ENCODE measurements at regions not wholly inside any gene's neighbourhood (a gene's known extent, or its start where the extent isn't known, plus 50 kb on each side); places are given as distances from the start of the nearest gene placed in this dataset.
"Not testable (repeated sequence)": the region's sequence is repeated elsewhere in the genome, so short reads cannot be mapped to it uniquely, and the experiment has no call there.

DNA sequence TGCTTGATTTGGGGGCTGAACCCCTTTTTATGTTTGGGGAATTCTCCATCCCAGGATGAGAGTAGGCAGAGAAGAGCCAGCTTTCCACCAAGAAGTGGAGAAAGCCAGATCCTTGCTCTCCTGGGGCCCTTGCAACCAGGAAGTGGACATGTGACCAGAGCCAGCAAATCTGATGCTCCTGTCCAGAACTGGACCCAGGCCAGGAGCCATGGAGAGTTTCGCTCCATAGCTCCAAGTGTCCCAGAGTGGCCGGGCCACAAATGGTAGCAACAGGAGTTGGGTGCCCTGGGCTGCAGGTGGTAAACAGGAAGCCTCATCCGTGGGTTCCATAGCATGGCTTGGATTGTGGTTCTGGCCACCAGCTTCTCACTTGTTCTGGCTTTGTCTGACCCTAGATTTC is 93.9 kb upstream of the CD82 start:
- Histone ChIP-seq H3K4me1 (ENCODE audit: control insufficient read depth in 1 of 2, extremely low read depth in 1 of 2, insufficient read depth in 2 of 2, low read length in 2 of 2) (no peaks in the 10 kb centered on the region), H3K27me3 (replicated peaks in 1 of 2; ENCODE audit: control insufficient read depth in 2 of 2, extremely low read depth in 1 of 2, insufficient read depth in 2 of 2, low read length in 1 of 2) (peaks cover 2 to 54% of the 10 kb centered on the region in 2 experiments), H3K4me3 (ENCODE audit: control insufficient read depth in 1 of 2, extremely low read depth in 1 of 2, low read length in 1 of 2) (no peak overlapping the region), H3K9me3 (no peaks in the 10 kb centered on the region), H3K27ac (ENCODE audit: low read length) (no peak overlapping the region), H3K36me3 (ENCODE audit: control insufficient read depth in 2 of 2, extremely low read depth in 1 of 2, insufficient read depth in 1 of 2, low read length in 1 of 2) (no peaks in the 10 kb centered on the region)
- DNase-seq (no peak), ATAC-seq (replicated peaks in 1 of 4) (no peak)
- Mint-ChIP-seq H3K4me3 (no peak overlapping the region), H3K36me3 (no peaks in the 10 kb centered on the region), H3K27me3 (peaks cover 37 to 50% of the 10 kb centered on the region in 2 donors), H3K27ac (no peak overlapping the region), H3K9me3 (no peaks in the 10 kb centered on the region), H3K4me1 (no peaks in the 10 kb centered on the region)
- WGBS (ENCODE audit: insufficient coverage), result 53% methylated on average over 3 of the region's 3 CpGs
- ChIA-PET CTCF (no interaction called here), POLR2A (no interaction called here)

DNA sequence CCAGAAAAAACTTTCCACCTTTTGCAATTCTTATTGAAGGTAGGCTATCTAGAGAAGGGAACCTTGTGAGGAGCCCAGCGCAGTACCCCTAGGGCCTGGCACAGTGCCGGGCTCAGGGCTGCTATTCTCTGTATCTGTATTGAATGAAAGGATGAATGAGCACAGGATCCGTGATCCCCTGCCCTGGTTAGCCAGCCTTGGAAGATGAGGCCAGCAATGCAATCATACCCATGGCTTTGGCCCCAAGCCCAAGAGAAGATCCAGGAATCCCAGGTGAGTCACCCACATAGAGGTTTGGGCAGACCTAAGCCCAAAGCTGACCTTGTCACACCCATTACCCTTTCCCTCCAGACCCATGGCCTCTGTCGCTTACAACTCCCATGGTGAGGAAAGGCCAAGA is 92.5 kb upstream of the CD82 start:
- no peaks in the 10 kb centered on the region for H3K9me3 Mint-ChIP-seq
- DNase-seq, result no peak
- ATAC-seq (replicated peaks in 1 of 4), result no peak
- Histone ChIP-seq H3K4me1 (ENCODE audit: control insufficient read depth in 1 of 2, extremely low read depth in 1 of 2, insufficient read depth in 2 of 2, low read length in 2 of 2) (no peaks in the 10 kb centered on the region), H3K27me3 (replicated peaks in 1 of 2; ENCODE audit: control insufficient read depth in 2 of 2, extremely low read depth in 1 of 2, insufficient read depth in 2 of 2, low read length in 1 of 2) (peaks cover 2 to 44% of the 10 kb centered on the region in 2 experiments), H3K27ac (ENCODE audit: low read length) (no peak overlapping the region), H3K4me3 (ENCODE audit: control insufficient read depth in 1 of 2, extremely low read depth in 1 of 2, low read length in 1 of 2) (no peak overlapping the region), H3K9me3 (no peaks in the 10 kb centered on the region), H3K36me3 (ENCODE audit: control insufficient read depth in 2 of 2, extremely low read depth in 1 of 2, insufficient read depth in 1 of 2, low read length in 1 of 2) (no peaks in the 10 kb centered on the region)
- H3K4me3 Mint-ChIP-seq, result no peak overlapping the region
- H3K4me1 Mint-ChIP-seq, result no peaks in the 10 kb centered on the region
- H3K36me3 Mint-ChIP-seq, result no peaks in the 10 kb centered on the region
- 54% methylated on average over 3 of the region's 4 CpGs for WGBS (ENCODE audit: insufficient coverage)
- peaks cover 39 to 51% of the 10 kb centered on the region in 2 donors for H3K27me3 Mint-ChIP-seq
- ChIA-PET CTCF (no interaction called here), POLR2A (no interaction called here)
- no peak overlapping the region for H3K27ac Mint-ChIP-seq

DNA sequence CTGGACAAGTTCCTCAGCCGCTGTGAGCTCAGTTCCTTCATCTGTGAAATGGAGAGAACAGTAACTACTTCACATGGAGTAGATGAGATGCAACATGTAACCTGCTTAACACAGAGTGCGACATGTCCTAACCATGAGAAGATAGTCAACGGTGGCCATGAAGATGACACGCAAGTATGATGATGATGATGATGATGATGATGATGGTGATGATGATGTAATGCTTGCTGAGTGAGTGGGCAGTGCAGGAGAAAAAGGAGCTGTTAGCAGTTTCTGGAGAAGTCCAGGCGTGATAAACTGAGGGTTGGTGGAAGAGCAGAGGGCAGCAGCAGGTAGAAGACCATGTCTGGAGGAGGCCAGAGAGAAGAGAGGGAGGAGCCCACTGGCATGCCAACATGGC is 90.8 kb upstream of the CD82 start:
- DNase-seq (no peak), ATAC-seq (replicated peaks in 1 of 4) (no peak)
- ChIA-PET POLR2A (no interaction called here), CTCF (no interaction called here)
- Mint-ChIP-seq H3K4me1 (no peaks in the 10 kb centered on the region), H3K27me3 (peaks cover 38 to 45% of the 10 kb centered on the region in 2 donors), H3K4me3 (no peak overlapping the region), H3K36me3 (no peaks in the 10 kb centered on the region), H3K9me3 (no peaks in the 10 kb centered on the region), H3K27ac (no peak overlapping the region)
- peaks cover 2 to 39% of the 10 kb centered on the region in 2 experiments for H3K27me3 ChIP-seq (replicated peaks in 1 of 2; ENCODE audit: control insufficient read depth in 2 of 2, extremely low read depth in 1 of 2, insufficient read depth in 2 of 2, low read length in 1 of 2)
- no peaks in the 10 kb centered on the region for H3K4me1 ChIP-seq (ENCODE audit: control insufficient read depth in 1 of 2, extremely low read depth in 1 of 2, insufficient read depth in 2 of 2, low read length in 2 of 2)
- H3K4me3 ChIP-seq (ENCODE audit: control insufficient read depth in 1 of 2, extremely low read depth in 1 of 2, low read length in 1 of 2), result no peak overlapping the region
- H3K9me3 ChIP-seq, result no peaks in the 10 kb centered on the region
- no peaks in the 10 kb centered on the region for H3K36me3 ChIP-seq (ENCODE audit: control insufficient read depth in 2 of 2, extremely low read depth in 1 of 2, insufficient read depth in 1 of 2, low read length in 1 of 2)
- no peak overlapping the region for H3K27ac ChIP-seq (ENCODE audit: low read length)
- 91% methylated on average over 5 of the region's 5 CpGs for WGBS (ENCODE audit: insufficient coverage)

DNA sequence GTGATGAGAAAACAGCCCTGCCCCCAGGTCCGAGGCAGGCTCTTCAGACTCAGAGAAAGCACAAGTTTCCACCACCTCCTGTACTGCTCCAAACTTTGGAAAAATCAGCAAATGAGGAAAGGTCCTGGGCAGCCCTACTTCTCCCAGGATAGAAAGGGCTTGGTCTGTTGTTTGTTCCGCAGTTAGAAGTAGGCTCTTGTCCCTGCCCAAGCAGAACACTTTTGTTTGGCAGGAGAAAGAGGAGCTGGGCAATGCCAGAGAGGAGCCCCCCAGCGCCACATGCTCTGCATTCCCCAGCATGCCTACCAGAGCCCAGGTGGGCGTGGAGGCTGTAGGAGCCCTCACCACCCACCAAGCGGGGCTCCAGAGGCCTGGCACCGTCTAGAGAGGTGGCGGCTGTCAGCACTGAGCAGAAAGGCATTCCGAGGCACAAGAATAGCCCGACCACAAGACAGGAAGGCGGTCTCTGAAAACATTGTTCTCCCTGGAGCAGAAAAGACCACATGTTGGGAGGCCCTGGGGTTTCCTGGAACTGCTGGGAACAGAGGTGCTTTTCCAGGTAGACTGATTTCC is 90.3 kb upstream of the CD82 start:
- Mint-ChIP-seq H3K36me3 (no peaks in the 10 kb centered on the region), H3K4me3 (no peak overlapping the region), H3K27me3 (peaks cover 33 to 40% of the 10 kb centered on the region in 2 donors), H3K4me1 (no peaks in the 10 kb centered on the region), H3K27ac (no peak overlapping the region), H3K9me3 (no peaks in the 10 kb centered on the region)
- DNase-seq (no peak), ATAC-seq (replicated peaks in 1 of 4) (no peak)
- Histone ChIP-seq H3K36me3 (ENCODE audit: control insufficient read depth in 2 of 2, extremely low read depth in 1 of 2, insufficient read depth in 1 of 2, low read length in 1 of 2) (no peaks in the 10 kb centered on the region), H3K27me3 (replicated peaks in 1 of 2; ENCODE audit: control insufficient read depth in 2 of 2, extremely low read depth in 1 of 2, insufficient read depth in 2 of 2, low read length in 1 of 2) (peaks cover 2 to 36% of the 10 kb centered on the region in 2 experiments), H3K4me1 (ENCODE audit: control insufficient read depth in 1 of 2, extremely low read depth in 1 of 2, insufficient read depth in 2 of 2, low read length in 2 of 2) (no peaks in the 10 kb centered on the region), H3K9me3 (no peaks in the 10 kb centered on the region), H3K27ac (ENCODE audit: low read length) (no peak overlapping the region), H3K4me3 (ENCODE audit: control insufficient read depth in 1 of 2, extremely low read depth in 1 of 2, low read length in 1 of 2) (no peak overlapping the region)
- WGBS (ENCODE audit: insufficient coverage), result 2% methylated on average over 6 of the region's 10 CpGs
- CTCF ChIA-PET, result no interaction called here
- POLR2A ChIA-PET, result no interaction called here

DNA sequence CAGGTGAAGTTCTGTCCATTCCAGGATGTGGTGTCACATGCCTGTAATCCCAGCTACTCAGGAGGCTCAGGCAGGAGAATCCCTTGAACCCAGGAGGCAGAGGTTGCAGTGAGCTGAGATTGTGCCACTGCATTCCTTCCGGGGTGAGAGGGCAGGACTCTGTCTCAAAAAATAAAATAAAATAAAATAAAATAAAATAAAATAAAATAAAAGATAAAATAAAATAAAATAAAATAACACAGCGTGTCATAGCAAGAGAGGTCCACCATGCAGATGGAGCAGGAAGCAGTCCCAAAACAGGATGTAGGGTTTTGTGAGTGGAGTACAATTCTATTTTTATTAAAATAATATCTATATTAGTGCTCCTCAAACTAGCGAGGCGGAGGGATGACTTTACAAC is 83.1 kb upstream of the CD82 start:
- H3K27me3 Mint-ChIP-seq; CTCF ChIA-PET; ATAC-seq (replicated peaks in 1 of 4); DNase-seq; H3K4me1 Mint-ChIP-seq; H3K4me3 ChIP-seq (ENCODE audit: control insufficient read depth in 1 of 2, extremely low read depth in 1 of 2, low read length in 1 of 2); H3K9me3 ChIP-seq; H3K36me3 Mint-ChIP-seq; H3K4me1 ChIP-seq (ENCODE audit: control insufficient read depth in 1 of 2, extremely low read depth in 1 of 2, insufficient read depth in 2 of 2, low read length in 2 of 2); H3K27ac ChIP-seq (ENCODE audit: low read length); POLR2A ChIA-PET; H3K4me3 Mint-ChIP-seq; H3K27ac Mint-ChIP-seq; H3K36me3 ChIP-seq (ENCODE audit: control insufficient read depth in 2 of 2, extremely low read depth in 1 of 2, insufficient read depth in 1 of 2, low read length in 1 of 2): not testable (repeated sequence)
- peaks cover 0 to 14% of the 10 kb centered on the region in 2 experiments for H3K27me3 ChIP-seq (replicated peaks in 1 of 2; ENCODE audit: control insufficient read depth in 2 of 2, extremely low read depth in 1 of 2, insufficient read depth in 2 of 2, low read length in 1 of 2)
- H3K9me3 Mint-ChIP-seq, result peaks cover 0 to 13% (median 5%) of the 10 kb centered on the region in 3 donors
- WGBS (ENCODE audit: insufficient coverage), result no CpG with 5 or more reads among the region's 4 CpGs

DNA sequence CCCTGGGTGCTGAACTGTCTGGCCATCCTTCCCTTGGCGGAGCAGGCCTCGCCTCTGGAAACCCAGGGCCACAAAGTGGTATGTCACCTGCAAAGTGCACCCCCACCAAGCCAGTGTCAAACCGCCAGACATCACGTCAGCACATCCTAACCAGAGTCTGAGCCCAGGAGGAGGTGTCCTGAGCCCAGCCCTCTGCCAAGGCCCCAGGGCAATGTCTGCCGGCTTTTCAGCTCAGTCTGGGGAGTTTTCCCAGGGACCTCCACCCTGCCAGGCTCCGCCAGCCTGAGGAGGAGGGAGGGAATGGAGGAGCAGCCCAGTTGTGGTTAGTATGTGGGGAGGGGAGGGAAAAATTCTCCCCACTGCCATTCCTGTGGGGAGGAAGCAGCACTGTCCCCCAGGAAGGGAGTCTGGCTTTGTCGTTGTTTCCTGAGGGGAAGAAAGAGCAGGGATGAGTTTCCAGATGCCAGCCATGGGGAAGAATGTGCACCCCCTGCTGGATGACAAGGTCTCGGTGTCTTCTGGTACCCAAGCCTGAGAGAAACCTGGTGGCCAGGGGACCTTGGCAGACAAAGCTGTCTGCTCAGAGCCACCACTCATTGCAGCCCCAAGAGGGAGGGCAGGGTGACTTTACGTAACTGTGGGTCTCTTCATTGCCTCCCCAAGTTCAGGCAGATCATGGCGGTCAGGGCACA is 81.4 kb upstream of the CD82 start:
- Mint-ChIP-seq H3K27ac (no peak overlapping the region), H3K36me3 (no peaks in the 10 kb centered on the region), H3K4me3 (no peak overlapping the region), H3K9me3 (peaks cover 0 to 13% (median 5%) of the 10 kb centered on the region in 3 donors), H3K4me1 (no peaks in the 10 kb centered on the region), H3K27me3 (peaks cover 0 to 6% of the 10 kb centered on the region in 2 donors)
- H3K9me3 ChIP-seq, result no peaks in the 10 kb centered on the region
- peaks cover 0 to 25% of the 10 kb centered on the region in 2 experiments for H3K27me3 ChIP-seq (replicated peaks in 1 of 2; ENCODE audit: control insufficient read depth in 2 of 2, extremely low read depth in 1 of 2, insufficient read depth in 2 of 2, low read length in 1 of 2)
- WGBS (ENCODE audit: insufficient coverage), result 78% methylated on average over 8 of the region's 10 CpGs
- no peaks in the 10 kb centered on the region for H3K36me3 ChIP-seq (ENCODE audit: control insufficient read depth in 2 of 2, extremely low read depth in 1 of 2, insufficient read depth in 1 of 2, low read length in 1 of 2)
- no peak overlapping the region for H3K4me3 ChIP-seq (ENCODE audit: control insufficient read depth in 1 of 2, extremely low read depth in 1 of 2, low read length in 1 of 2)
- DNase-seq (no peak), ATAC-seq (replicated peaks in 1 of 4) (no peak)
- H3K27ac ChIP-seq (ENCODE audit: low read length), result no peak overlapping the region
- ChIA-PET CTCF (no interaction called here), POLR2A (no interaction called here)
- H3K4me1 ChIP-seq (ENCODE audit: control insufficient read depth in 1 of 2, extremely low read depth in 1 of 2, insufficient read depth in 2 of 2, low read length in 2 of 2), result no peaks in the 10 kb centered on the region
